Endodermal cell (in vitro differentiated cells): ENCODE measurements at regions not wholly inside any gene's neighbourhood (a gene's known extent, or its start where the extent isn't known, plus 50 kb on each side); places are given as distances from the start of the nearest gene placed in this dataset.

Experiments
- DNase-seq: peaks from one replicate; pipeline ENCODE4 v3.0.0-alpha.2; 2017
- H3K27ac ChIP-seq: 2 replicates; pipeline ENCODE4 v1.5.1; 2013; ENCODE audit warnings: mild to moderate bottlenecking, low read depth, low read length, moderate library complexity
- H3K27me3 ChIP-seq: 2 replicates; pipeline ENCODE4 v1.6.1; 2013; ENCODE audit warnings: mild to moderate bottlenecking, low read length, moderate library complexity; ENCODE audit not compliant: insufficient read depth, control insufficient read depth, poor library complexity, severe bottlenecking
- H3K36me3 ChIP-seq: 2 replicates; pipeline ENCODE4 v1.7.0; 2013; ENCODE audit warnings: mild to moderate bottlenecking, low read length, moderate library complexity; ENCODE audit not compliant: control insufficient read depth, insufficient read depth
- H3K4me1 ChIP-seq: one replicate; pipeline ENCODE4 v1.7.0; 2013; ENCODE audit warnings: low read length; ENCODE audit not compliant: control insufficient read depth, insufficient read depth
- H3K4me3 ChIP-seq: 2 replicates; pipeline ENCODE4 v1.5.1; 2013; ENCODE audit warnings: mild to moderate bottlenecking, low read length, moderate library complexity
- H3K9ac ChIP-seq: 2 replicates; pipeline ENCODE4 v1.6.1; 2013; ENCODE audit warnings: mild to moderate bottlenecking, low read length, moderate library complexity; ENCODE audit not compliant: poor library complexity, severe bottlenecking; ENCODE audit errors: extremely low read depth
- H3K9me3 ChIP-seq: 2 replicates; pipeline ENCODE4 v1.6.1; 2013; ENCODE audit warnings: mild to moderate bottlenecking, low read length, moderate library complexity; ENCODE audit not compliant: control insufficient read depth
- H3K27ac Mint-ChIP-seq: 2 replicates; pipeline ENCODE4 v1.8.0; 2020; ENCODE audit warnings: mixed read lengths
- H3K27me3 Mint-ChIP-seq: 2 replicates; pipeline ENCODE4 v1.8.0; 2021; ENCODE audit warnings: mild to moderate bottlenecking, mixed read lengths; ENCODE audit not compliant: insufficient read depth
- H3K36me3 Mint-ChIP-seq: 2 replicates; pipeline ENCODE4 v1.8.0; 2020; ENCODE audit warnings: low read depth, mixed read lengths
- H3K4me1 Mint-ChIP-seq: 2 replicates; pipeline ENCODE4 v1.8.0; 2020; ENCODE audit warnings: mixed read lengths
- H3K4me3 Mint-ChIP-seq: 2 replicates; pipeline ENCODE4 v1.8.0; 2020; ENCODE audit warnings: mild to moderate bottlenecking, moderate library complexity, mixed read lengths
- H3K9me3 Mint-ChIP-seq: 2 replicates; pipeline ENCODE4 v1.8.0; 2020; ENCODE audit warnings: mild to moderate bottlenecking, mixed read lengths
- CTCF ChIP-seq: fragments of 200-600 bp; sonication (generic); conservative IDR thresholded peaks from 2 replicates; pipeline ENCODE4 v1.5.0; 2021; ENCODE audit warnings: antibody characterized with exemption, mild to moderate bottlenecking
- WGBS, 2 experiments: methylation state at CpG; one replicate each; pipeline versions ENCODE4 v1.1.5 to v1.1.7; 2013; ENCODE audit warnings: missing lambda C conversion rate in 2 of 2, mixed read lengths in 1 of 2; ENCODE audit not compliant: insufficient coverage in 1 of 2, insufficient read length in 1 of 2; 5-methylcytosine and 5-hydroxymethylcytosine counted together

GRCh38 chr5:89010512-89010911 is 127.5 kb upstream of the MEF2C start:
- peaks cover 20% of the 10 kb centered on the region for H3K4me1 Mint-ChIP-seq
- Histone ChIP-seq H3K9ac (no peak overlapping the region), H3K9me3 (no peaks in the 10 kb centered on the region), H3K27me3 (no peaks in the 10 kb centered on the region), H3K4me3 (no peak overlapping the region), H3K4me1 (peaks cover 13% of the 10 kb centered on the region), H3K27ac (no peak overlapping the region), H3K36me3 (no peaks in the 10 kb centered on the region)
- H3K27me3 Mint-ChIP-seq = no peaks in the 10 kb centered on the region
- no peak for DNase-seq
- peaks cover 2% of the 10 kb centered on the region for H3K9me3 Mint-ChIP-seq
- no peak overlapping the region for H3K4me3 Mint-ChIP-seq
- H3K36me3 Mint-ChIP-seq = no peaks in the 10 kb centered on the region
- no peak overlapping the region for H3K27ac Mint-ChIP-seq
- TF ChIP-seq CTCF = no peak
- WGBS, 2 experiments = 83 to 91% methylated on average over 2 of the region's 2 CpGs

- no peak overlapping the region for H3K27ac Mint-ChIP-seq
- H3K27me3 ChIP-seq = no peaks in the 10 kb centered on the region
- H3K9me3 ChIP-seq = no peaks in the 10 kb centered on the region
Measured at GRCh38 chr5:89008291-89008690, 125.3 kb upstream of the MEF2C start.

GRCh38 chr5:89005990-89006389 is 123.0 kb upstream of the MEF2C start:
- TF ChIP-seq CTCF = no peak
- Mint-ChIP-seq H3K27ac (no peak overlapping the region), H3K36me3 (no peaks in the 10 kb centered on the region), H3K27me3 (no peaks in the 10 kb centered on the region), H3K4me1 (peaks cover 6% of the 10 kb centered on the region), H3K4me3 (no peak overlapping the region), H3K9me3 (peaks cover 7% of the 10 kb centered on the region)
- 95% methylated on average over 2 of the region's 2 CpGs; no CpG with 5 or more reads in 1 of the 2 experiments for WGBS, 2 experiments
- Histone ChIP-seq H3K9me3 (no peaks in the 10 kb centered on the region), H3K4me1 (no peaks in the 10 kb centered on the region), H3K9ac (no peak overlapping the region), H3K36me3 (no peaks in the 10 kb centered on the region), H3K27me3 (no peaks in the 10 kb centered on the region), H3K4me3 (no peak overlapping the region), H3K27ac (no peak overlapping the region)
- DNase-seq = no peak

More at GRCh38 chr5:89008291-89008690, 125.3 kb upstream of the MEF2C start:
- Mint-ChIP-seq H3K36me3 (no peaks in the 10 kb centered on the region), H3K4me1 (peaks cover 20% of the 10 kb centered on the region), H3K9me3 (peaks cover 7% of the 10 kb centered on the region), H3K4me3 (no peak overlapping the region), H3K27me3 (no peaks in the 10 kb centered on the region)
- H3K9ac ChIP-seq = no peak overlapping the region
- 93 to 100% methylated on average over 1 of the region's 1 CpG for WGBS, 2 experiments
- H3K36me3 ChIP-seq = no peaks in the 10 kb centered on the region
- no peak for DNase-seq
- peaks cover 10% of the 10 kb centered on the region for H3K4me1 ChIP-seq
- no peak for TF ChIP-seq CTCF
- H3K4me3 ChIP-seq = no peak overlapping the region
- no peak overlapping the region for H3K27ac ChIP-seq
